KBM-7 (cell line): ENCODE measurements at regions not wholly inside any gene's neighbourhood (a gene's known extent, or its start where the extent isn't known, plus 50 kb on each side); places are given as distances from the start of the nearest gene placed in this dataset.

Experiments
- DNase-seq: peaks from one replicate; pipeline ENCODE4 v3.0.0-alpha.2; 2015
- in situ Hi-C: fragments of 300-500 bp; cut with MboI; formaldehyde crosslinking; loops from 2 replicates; pipeline ENCODE4 v1.14.3; 2020; ENCODE audit warnings: low sequenced_read_pairs, low pct_unique_long_range_greater_than_20kb, mixed read lengths

DNA sequence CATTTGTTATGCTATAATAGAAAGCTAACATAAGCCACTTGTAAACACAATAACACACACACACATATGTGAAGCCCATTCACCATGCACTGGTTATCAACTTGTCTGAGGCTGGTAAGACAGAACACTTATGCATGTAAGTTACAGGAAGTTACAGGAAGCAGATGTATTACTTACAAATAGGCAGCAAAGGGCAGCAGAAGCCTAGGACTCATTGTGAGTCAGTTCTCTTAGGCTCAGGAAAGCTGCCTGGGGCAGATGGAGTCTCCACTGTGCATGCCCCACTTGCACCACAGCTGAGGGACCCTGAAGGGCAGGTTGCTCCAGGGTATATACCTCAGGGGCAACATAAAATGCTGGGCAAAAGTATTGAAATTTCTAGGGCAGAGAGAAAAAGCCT is 748.8 kb upstream of the CCDC54 start:
- in situ Hi-C loops = loop anchor here (25.0 kb wide), 1 partner anchor 434 kb away; no protein-coding TSS in a partner anchor
- DNase-seq = peak; percentile 43

DNA sequence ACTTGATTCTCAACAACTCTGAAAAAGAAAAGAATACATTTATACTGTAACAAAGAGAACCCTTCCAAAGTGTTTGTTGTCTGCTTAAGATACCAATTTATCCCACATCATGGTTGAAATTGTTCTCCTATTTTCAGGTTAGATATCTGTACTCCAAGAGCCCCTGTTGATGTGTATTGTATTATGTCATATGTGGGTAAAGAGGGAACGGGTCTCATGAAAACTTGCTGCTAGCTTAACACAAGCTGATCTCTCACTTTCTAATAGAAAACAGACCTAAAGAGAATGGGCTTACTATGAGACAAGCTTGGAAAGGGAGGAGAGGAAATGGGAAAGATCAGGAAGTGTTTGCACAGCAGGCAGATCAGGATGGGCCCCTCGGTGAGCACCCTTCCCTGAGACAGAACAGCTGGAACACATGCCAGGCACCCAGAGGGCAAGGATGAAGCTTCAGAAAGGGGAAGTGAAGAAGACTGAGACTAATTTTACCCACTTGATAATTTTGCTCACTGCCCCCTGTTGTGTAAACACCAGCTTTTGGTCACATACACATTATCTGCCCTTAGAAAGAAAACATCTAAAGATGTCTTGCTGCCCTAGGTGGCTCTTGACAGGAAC is 747.9 kb upstream of the CCDC54 start:
- DNase-seq = peak; percentile 36
- in situ Hi-C loops = loop anchor here (25.0 kb wide), 1 partner anchor 433 kb away; no protein-coding TSS in a partner anchor

DNA sequence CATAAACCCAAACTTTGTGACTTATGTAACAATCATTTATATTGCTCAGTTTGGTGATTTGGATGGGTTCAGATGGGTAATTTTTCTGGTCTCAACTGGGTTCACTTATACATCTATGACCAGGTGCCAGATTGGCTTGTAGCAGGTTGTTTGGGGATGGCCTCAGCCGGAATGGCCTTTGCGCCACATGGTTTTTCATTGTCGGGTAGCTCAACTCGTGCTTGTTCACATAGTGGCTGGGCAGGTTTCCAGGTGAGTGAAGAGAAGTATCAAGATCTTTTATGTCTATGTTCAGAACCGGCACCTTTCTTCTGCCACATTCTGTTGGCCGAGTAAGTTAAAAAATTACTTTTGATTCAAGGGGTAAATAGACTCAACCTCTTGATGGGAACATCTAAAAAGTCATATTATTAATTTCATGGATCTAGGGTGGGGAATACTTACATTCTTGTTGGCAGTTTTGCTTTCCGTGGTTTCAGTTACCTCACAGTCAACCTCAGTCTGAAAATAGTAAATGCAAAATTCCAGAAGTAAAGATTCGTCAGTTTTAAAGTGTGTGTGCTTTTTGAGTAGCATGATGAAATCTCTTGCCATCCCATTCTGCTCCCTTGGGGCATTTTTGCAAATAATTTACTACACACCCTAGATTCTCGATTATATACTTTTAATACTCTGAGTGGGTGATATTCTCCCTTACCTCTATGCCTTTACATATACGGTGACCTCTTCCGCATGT is 745.7 kb upstream of the CCDC54 start:
- in situ Hi-C loops = loop anchor here (25.0 kb wide), 1 partner anchor 431 kb away; no protein-coding TSS in a partner anchor
- DNase-seq = no peak

DNA sequence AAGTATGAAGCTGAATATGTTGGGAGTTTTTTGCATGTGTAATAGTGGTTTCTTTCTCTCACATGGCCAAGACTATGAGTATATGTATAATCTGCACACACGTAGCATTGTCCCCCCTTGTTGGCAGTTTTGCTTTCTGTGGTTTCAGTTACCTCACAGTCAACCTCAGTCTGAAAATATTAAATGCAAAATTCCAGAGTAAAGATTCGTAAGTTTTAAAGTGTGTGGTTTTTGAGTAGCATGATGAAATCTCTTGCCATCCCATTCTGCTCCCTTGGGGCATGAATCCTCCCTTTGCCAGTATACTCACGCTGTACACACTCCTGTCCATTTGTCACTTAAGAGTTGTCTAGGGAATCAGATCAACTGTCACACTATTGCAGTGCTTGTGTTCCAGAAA is 742.0 kb upstream of the CCDC54 start:
- DNase-seq = no peak
- in situ Hi-C loops = loop anchor here (25.0 kb wide), 1 partner anchor 427 kb away; no protein-coding TSS in a partner anchor

DNA sequence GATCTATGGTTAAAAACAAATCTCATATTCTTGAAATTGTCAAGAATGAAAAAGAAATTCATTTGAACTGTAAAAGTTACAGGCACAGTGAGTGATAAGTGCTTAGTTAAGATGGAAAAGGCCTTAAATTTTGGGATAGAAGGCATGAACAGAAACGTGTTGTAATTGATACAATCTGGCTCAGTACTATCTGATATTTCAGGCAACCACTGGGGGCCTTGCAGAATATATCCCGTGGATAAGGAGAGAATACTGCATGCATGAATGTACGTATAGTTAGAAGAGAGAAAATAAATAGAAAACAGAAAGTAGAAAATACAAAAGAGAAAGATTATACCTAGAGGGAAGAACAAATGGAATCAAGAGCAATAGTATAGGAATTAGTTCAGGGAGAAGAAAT is 741.4 kb upstream of the CCDC54 start:
- in situ Hi-C loops = loop anchor here (25.0 kb wide), 1 partner anchor 426 kb away; no protein-coding TSS in a partner anchor
- no peak for DNase-seq

DNA sequence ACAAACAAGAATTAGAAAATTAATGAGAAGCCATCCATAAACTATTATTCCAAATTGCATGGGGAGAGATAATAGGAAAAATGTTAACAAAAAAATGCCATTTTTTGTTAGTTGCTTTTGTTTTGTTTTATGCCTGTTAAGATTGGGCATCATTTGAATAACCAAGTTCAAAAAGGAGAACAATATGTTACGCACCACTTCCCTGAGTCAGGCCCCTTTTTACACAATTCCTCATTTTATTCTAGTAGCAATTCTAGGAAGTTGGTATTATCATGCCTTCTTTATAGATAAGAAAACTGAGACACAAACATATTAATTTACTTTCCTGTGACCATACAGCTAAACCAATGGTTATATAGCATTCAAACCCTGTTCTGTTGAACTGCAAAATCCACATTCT is 736.9 kb upstream of the CCDC54 start:
- DNase-seq = peak; percentile 4
- in situ Hi-C loops = loop anchor here (25.0 kb wide), 1 partner anchor 422 kb away; no protein-coding TSS in a partner anchor

DNA sequence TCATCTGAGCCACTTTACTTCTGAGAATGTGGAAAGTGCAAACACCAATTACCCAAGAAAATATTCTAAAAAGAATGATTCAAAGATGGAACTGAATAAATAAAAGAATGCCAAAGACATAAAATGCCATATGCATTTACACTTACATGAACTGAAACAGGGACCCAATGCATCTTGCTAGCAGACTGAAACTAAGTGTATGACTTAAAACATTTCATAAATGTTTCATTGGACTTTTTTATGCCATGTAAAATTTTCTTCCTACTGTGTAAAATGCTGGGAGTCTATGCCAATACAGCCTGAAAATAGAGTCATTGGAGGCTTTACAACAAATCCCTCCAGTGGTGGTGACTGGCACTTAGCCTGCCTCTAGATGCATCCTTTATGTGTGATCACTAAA is 735.1 kb upstream of the CCDC54 start:
- in situ Hi-C loops = loop anchor here (25.0 kb wide), 1 partner anchor 420 kb away; no protein-coding TSS in a partner anchor
- no peak for DNase-seq

DNA sequence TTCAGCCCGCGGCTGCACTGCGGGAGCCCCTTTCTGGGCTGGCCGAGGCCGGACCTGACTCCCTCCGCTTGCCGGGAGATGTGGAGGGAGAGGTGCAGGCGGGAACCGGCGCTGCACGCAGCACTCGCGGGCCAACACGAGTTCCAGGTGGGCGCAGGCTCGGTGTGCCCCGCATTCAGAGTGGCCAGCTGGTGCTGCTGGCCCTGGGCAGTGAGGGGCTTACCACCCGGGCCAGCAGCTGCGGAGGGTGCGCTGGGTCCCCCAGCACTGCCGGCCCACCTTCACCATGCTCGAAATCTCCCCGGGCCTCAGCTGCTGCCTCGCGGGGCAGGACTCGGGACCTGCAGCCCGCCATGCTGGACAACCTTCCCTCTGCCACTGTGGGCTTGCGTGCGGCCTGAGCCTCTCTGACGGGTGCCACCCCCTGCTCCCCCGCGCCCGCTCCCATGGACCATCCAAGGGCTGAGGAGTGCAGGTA is 733.5 kb upstream of the CCDC54 start:
- DNase-seq = no peak
- in situ Hi-C loops = loop anchor here (25.0 kb wide), 1 partner anchor 419 kb away; no protein-coding TSS in a partner anchor

DNA sequence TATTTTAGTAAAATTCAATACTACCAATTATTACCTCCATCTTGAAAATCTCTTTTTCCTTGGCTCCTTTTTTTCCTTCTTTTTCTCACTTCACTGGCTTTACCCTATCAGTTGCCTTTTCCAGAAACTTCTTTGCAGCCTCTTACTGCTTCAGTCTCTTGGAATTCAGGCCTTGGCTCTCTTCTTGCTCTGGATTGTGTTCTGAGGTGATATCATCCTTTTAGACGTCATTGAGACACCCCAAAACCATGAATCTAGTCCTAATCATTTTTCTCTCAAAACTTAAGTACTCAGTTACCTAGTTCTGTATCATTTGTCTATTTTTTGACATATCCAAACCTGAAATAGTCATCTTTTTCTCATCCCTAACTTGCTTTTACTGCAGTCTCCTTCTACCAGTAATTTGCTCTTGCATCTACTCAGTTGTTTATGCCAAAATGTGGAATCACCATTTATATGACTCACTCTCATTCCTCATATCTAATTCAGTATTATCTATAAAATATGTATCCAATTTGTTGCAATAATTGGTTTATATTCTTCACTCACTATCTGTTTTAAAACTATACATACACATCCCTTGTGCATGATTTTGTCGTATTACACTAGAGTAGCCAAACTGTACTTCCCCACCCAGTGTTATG is 703.2 kb upstream of the CCDC54 start:
- no peak for DNase-seq
- in situ Hi-C loops = no loop called here

DNA sequence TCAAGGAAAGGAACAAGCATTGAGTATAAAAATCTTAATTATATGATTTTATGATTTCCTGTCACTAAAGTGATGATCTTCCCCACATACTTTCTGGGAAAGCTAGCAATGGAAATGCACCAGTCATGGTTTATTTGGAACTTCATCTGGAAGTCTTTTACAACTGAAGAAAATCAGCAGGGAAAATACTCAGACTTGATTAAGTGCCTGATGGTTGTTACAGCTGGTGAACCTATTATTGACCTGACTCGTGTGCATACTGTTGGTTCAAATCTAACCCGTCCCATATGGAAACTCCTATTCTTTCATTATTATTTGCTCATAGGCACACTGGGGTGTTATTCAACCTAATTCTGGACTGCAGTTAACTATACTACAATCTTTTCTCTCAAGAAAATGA is 701.8 kb upstream of the CCDC54 start:
- in situ Hi-C loops = no loop called here
- no peak for DNase-seq

DNA sequence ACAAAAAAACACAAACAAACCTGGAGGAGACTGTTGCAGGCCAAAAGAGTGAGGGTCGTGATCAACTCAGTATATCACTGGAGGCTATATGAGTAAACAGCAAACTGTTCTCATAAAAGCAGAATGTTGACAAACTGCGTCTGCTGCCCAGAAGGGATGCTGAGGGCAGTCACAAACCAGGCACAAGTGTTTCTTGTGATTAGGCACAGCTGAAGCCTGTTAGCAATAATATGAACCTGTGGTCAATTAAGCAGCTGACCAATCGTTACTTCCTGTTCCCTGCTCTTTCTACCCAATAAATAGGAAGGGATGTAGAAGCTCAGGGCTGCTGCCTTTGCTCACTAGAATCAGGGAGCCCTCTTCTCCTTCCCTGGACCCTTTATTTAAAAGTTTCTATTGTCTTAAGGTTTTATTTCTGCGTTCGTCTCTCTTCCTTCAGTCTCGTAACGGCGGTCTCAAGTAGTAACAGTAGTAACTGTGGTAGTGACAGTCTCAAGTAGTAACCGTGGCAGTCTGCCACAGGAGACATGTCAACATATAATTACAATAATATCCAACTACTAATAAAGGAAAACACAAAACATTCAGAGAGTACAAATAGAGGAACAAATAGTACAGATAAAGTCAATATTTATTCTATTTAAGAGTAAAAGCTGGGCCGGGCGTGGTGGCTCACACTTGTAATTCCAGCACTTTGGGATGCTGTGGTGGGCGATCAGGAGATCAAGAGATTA is 698.4 kb upstream of the CCDC54 start:
- in situ Hi-C loops = no loop called here
- no peak for DNase-seq

DNA sequence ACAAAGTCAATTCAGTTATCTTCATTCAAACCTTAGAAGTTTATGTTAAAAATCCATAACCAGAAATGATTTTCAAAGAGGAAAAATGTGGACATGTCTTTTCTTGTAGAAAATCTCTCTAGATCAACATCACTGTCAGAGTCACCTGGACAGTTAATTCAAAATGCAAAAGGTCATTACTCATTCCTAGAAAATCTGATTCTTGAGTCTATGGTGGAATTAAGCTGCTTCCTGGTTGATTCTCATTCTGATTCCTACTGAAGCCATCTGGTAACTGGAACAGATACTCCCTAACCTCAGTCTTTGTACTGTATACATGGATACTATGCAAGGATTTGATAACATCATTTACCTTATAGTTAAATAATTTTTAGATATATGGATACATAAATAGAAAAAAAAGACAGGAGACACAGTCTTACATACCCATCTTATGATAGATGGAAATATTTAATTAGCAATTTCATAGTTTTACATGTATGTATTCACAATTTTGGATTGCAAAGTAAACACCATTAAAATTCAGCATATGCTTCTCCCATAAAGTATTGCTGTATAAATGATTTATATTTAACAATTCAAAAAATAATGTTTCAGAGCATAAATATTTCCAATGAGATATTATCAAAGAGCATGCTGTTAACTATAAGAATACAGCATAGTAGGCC is 693.2 kb upstream of the CCDC54 start:
- in situ Hi-C loops = no loop called here
- DNase-seq = no peak

DNA sequence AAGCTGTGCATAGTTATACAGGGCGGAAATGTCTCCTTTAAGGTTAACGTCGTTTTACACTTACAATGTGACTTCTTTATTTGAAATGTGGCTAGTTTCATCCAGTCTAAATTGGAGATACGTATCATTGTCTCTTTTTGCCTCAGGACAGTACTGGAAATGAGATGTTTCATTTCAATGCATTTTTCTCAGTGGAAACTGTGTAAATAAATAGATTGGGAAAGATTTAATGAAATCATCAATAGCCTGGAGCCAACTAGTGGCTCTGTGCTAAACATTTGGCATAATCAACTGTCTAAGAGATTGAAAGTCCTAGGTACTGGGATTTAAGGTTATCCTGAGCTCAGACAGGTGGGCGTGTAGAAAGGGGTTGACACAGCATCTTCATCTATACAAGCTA is 691.5 kb upstream of the CCDC54 start:
- no peak for DNase-seq
- in situ Hi-C loops = no loop called here

DNA sequence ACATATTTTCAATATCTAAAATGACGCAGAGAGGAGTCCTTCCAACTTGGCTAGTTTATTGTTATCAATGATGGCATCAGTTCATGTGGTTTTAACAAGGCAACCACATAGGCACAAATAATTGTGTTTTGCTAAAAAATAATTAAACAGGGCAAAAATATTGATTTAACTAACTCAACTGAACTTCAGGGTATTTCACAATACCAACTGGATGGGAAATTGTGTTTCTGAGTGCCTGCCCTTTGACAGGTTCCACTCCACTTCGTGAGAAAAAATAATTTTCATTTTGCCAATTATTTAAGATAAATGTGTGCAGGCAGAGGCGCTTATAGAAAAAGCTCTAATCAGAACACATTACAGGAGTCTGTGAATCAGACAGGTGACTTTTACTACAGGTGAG is 689.3 kb upstream of the CCDC54 start:
- in situ Hi-C loops = no loop called here
- DNase-seq = no peak

DNA sequence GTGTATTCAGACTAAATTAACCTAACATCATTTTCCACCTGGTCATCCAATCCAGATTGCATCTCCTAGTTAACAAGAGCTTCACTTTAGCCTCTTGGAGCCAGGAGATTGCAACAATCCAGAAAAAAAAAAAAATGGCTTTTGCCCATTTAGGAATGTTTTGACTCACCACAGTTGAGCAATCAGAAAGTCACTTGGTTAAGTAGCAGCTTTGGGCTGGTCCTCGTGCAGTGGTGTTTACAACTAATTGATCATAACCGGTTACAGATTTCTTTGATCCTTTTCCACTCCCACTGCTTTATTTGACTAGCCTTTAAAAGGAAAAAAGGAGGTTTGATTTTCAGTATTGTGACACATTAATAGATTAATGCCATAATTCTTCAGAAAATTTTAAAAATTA is 688.8 kb upstream of the CCDC54 start:
- in situ Hi-C loops = no loop called here
- DNase-seq = no peak

DNA sequence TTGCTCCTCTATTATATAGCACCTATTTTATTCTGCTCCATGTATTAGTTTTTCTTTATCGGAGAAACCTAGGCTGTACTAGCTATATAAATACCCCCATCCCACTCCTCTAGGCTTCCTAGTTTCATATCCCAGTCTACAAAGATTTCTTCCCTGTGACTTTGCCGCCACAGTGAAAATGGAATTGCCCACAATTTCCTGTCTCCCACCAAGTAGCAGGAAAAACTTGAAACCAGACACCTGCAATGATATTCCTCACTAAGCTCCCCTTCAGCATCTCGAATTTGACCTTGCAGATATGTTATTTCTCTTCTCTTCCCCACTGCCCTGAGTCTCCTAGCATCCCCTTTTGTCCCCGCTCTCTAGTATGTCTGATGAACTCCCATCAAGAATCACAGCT is 685.8 kb upstream of the CCDC54 start:
- in situ Hi-C loops = no loop called here
- DNase-seq = no peak

DNA sequence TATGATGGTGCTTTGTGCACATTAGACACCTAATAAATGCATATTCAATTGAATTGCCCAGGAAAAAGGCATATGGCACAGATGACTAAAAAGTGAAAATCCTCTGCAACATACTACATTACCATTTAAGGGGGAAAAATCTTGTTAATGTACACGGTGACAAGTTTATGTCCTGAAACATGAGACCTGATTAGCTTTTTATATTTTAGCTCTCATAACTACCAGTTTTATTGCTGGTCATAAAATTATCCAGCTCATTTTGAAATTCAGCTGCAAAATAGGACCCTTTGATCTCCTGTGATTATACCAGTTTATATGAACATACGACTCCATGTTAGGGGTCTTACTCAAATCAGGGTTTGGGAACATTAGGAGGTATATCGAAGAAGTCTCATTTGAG is 684.6 kb upstream of the CCDC54 start:
- in situ Hi-C loops = no loop called here
- DNase-seq = no peak

DNA sequence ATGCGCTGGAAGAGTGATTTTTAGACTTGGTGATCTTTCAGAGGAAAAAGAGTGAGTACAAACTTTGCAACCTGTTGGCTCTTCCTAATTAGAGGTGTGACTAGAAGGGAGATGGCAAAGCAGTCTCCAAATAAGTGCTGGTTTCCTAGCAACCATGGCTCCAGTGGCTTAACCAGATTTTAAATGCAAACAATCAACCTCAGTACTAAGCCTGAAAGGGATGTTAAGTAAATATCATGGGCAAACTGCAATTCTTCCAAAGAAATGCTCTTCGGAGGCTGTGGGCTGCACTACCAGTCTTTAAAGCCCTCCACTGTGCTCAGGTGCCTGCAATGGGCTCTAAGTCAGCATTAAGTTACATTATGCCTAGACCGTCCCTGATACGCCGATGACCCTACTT is 678.1 kb upstream of the CCDC54 start:
- no peak for DNase-seq
- in situ Hi-C loops = no loop called here

DNA sequence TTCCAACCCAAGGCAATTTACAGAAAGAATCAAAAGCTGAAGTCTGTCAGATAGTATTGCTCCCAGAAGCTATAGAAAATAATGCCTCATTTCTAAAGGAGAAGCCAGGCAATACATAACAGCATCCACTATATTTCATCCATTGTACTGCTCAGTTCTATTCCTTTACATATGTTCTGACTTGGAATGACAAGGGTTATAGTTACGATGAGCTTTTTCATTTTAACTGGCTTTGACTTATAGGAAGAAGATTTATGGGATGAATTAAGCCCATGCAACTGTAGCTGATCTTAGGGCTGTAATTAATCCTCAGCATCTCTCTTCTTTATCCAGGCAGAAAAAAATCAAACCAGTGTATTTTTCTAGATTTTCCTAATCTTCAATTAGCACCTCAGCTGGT is 676.3 kb upstream of the CCDC54 start:
- in situ Hi-C loops = no loop called here
- DNase-seq = no peak
